ENCODE measurements at regions not wholly inside any gene's neighbourhood (a gene's known extent, or its start where the extent isn't known, plus 50 kb on each side); places are given as distances from the start of the nearest gene placed in this dataset.

GRCh38 chr10:31622978-31623377 lies 304.0 kb downstream of the ZEB1 start:
- no peak overlapping the region for H3K4me2 ChIP-seq (ENCODE audit: low read length)
- H2AFZ ChIP-seq (ENCODE audit: low read length): no peak overlapping the region
- H3K4me3 ChIP-seq (ENCODE audit: low read length): no peak overlapping the region
- no peaks in the 10 kb centered on the region for H3K79me2 ChIP-seq (ENCODE audit: low read length)
- ChIA-PET CTCF (no interaction called here), POLR2A (ENCODE audit: unreplicated experiment) (no interaction called here)
- 0 out of 2 replicates have a peak, but pooled peaks cover 4% of the 10 kb centered on the region for H3K9me3 ChIP-seq (ENCODE audit: low read length)
- H3K27ac ChIP-seq (ENCODE audit: low read length): no peak overlapping the region
- no peaks in the 10 kb centered on the region for H3K4me1 ChIP-seq (ENCODE audit: insufficient read depth, low read length)
- no TSS peak for BruUV-seq (replicated peaks)
- no peaks in the 10 kb centered on the region for H3K9me2 ChIP-seq (replicated peaks; ENCODE audit: low read length)
- DNase-seq (no peak), ATAC-seq (no peak)
- intact Hi-C loops (cut with micrococcal nuclease): no loop called here
- TF ChIP-seq EZH2 (IDR thresholded peaks at IDR 0.05; ENCODE audit: low read length, unreplicated experiment): no peak
- no peak for TF ChIP-seq CTCF (conservative IDR thresholded peaks at IDR 0.05; ENCODE audit: low read depth, low read length)
- no peak for TF ChIP-seq EZH2phosphoT487 (IDR thresholded peaks at IDR 0.05; ENCODE audit: borderline replicate concordance, low read length)
- H3K36me3 ChIP-seq (ENCODE audit: low read depth, low read length): no peaks in the 10 kb centered on the region
- H4K20me1 ChIP-seq (ENCODE audit: low read length): no peaks in the 10 kb centered on the region
- H3K9ac ChIP-seq (ENCODE audit: low read length): no peak overlapping the region
- no peaks in the 10 kb centered on the region for H3F3A ChIP-seq (ENCODE audit: low read length, unreplicated experiment)
- no peaks in the 10 kb centered on the region for H3K27me3 ChIP-seq (ENCODE audit: low read length)

GRCh38 chr10:31621733-31622132 lies 302.7 kb downstream of the ZEB1 start:
- Histone ChIP-seq H2AFZ (ENCODE audit: low read length) (no peak overlapping the region), H3K9ac (ENCODE audit: low read length) (no peak overlapping the region), H3K79me2 (ENCODE audit: low read length) (no peaks in the 10 kb centered on the region), H3K4me3 (ENCODE audit: low read length) (no peak overlapping the region), H3K4me1 (ENCODE audit: insufficient read depth, low read length) (no peaks in the 10 kb centered on the region), H3K4me2 (ENCODE audit: low read length) (no peak overlapping the region), H3K27me3 (ENCODE audit: low read length) (no peaks in the 10 kb centered on the region), H3K9me2 (replicated peaks; ENCODE audit: low read length) (no peaks in the 10 kb centered on the region), H3F3A (ENCODE audit: low read length, unreplicated experiment) (no peaks in the 10 kb centered on the region), H3K36me3 (ENCODE audit: low read depth, low read length) (no peaks in the 10 kb centered on the region), H3K27ac (ENCODE audit: low read length) (no peak overlapping the region), H3K9me3 (ENCODE audit: low read length) (0 out of 2 replicates have a peak, but pooled peaks cover 4% of the 10 kb centered on the region), H4K20me1 (ENCODE audit: low read length) (no peaks in the 10 kb centered on the region)
- POLR2A ChIA-PET (ENCODE audit: unreplicated experiment): no interaction called here
- intact Hi-C loops (cut with micrococcal nuclease): no loop called here
- DNase-seq (no peak), ATAC-seq (no peak)
- no TSS peak for BruUV-seq (replicated peaks)
- TF ChIP-seq CTCF (conservative IDR thresholded peaks at IDR 0.05; ENCODE audit: low read depth, low read length) (no peak), EZH2phosphoT487 (IDR thresholded peaks at IDR 0.05; ENCODE audit: borderline replicate concordance, low read length) (no peak), EZH2 (IDR thresholded peaks at IDR 0.05; ENCODE audit: low read length, unreplicated experiment) (no peak)
- CTCF ChIA-PET: no interaction called here

GRCh38 chr10:31620226-31621151 lies 301.5 kb downstream of the ZEB1 start:
- Histone ChIP-seq H3K27me3 (ENCODE audit: low read length) (no peaks in the 10 kb centered on the region), H4K20me1 (ENCODE audit: low read length) (no peaks in the 10 kb centered on the region), H3K4me1 (ENCODE audit: insufficient read depth, low read length) (no peaks in the 10 kb centered on the region), H2AFZ (ENCODE audit: low read length) (no peak overlapping the region), H3K36me3 (ENCODE audit: low read depth, low read length) (no peaks in the 10 kb centered on the region), H3K9me3 (ENCODE audit: low read length) (0 out of 2 replicates have a peak, but pooled peaks cover 4% of the 10 kb centered on the region), H3F3A (ENCODE audit: low read length, unreplicated experiment) (no peaks in the 10 kb centered on the region), H3K9me2 (replicated peaks; ENCODE audit: low read length) (no peaks in the 10 kb centered on the region), H3K27ac (ENCODE audit: low read length) (no peak overlapping the region), H3K79me2 (ENCODE audit: low read length) (no peaks in the 10 kb centered on the region), H3K4me3 (ENCODE audit: low read length) (no peak overlapping the region), H3K4me2 (ENCODE audit: low read length) (no peak overlapping the region), H3K9ac (ENCODE audit: low read length) (no peak overlapping the region)
- TF ChIP-seq EZH2phosphoT487 (IDR thresholded peaks at IDR 0.05; ENCODE audit: borderline replicate concordance, low read length): no peak
- no peak for TF ChIP-seq EZH2 (IDR thresholded peaks at IDR 0.05; ENCODE audit: low read length, unreplicated experiment)
- no peak for TF ChIP-seq CTCF (conservative IDR thresholded peaks at IDR 0.05; ENCODE audit: low read depth, low read length)
- no TSS peak for BruUV-seq (replicated peaks)
- DNase-seq (no peak), ATAC-seq (no peak)
- intact Hi-C loops (cut with micrococcal nuclease): no loop called here
- POLR2A ChIA-PET (ENCODE audit: unreplicated experiment): no interaction called here
- CTCF ChIA-PET: no interaction called here

Measured in PC-3 (cell line).